CD8-positive, alpha-beta memory T cell (primary cell): ENCODE measurements at regions not wholly inside any gene's neighbourhood (a gene's known extent, or its start where the extent isn't known, plus 50 kb on each side); places are given as distances from the start of the nearest gene placed in this dataset.

ENCODE experiments used
- CTCF ChIA-PET: fragments of 350-600 bp; sonication (Branson Sonifier 250); formaldehyde crosslinking; loops from one replicate; lab custom pipeline; 2021; ENCODE audit warnings: antibody characterized with exemption; lab: Charles Lee
- POLR2A ChIA-PET: fragments of 350-600 bp; sonication (Branson Sonifier 250); formaldehyde crosslinking; loops from one replicate; lab custom pipeline; 2021; ENCODE audit warnings: antibody characterized with exemption; lab: Charles Lee
- DNase-seq, 5 donors: peaks; one replicate each; pipeline versions ENCODE4 v3.0.0 to v3.0.0-alpha.2; 2020 to 2022; ENCODE audit warnings: mixed read lengths in 1 of 5
- H3K27ac ChIP-seq: one replicate; pipeline ENCODE4 v1.7.0; 2013; ENCODE audit warnings: low read depth, mild to moderate bottlenecking, low read length, moderate library complexity
- H3K27me3 ChIP-seq: 2 replicates; pipeline ENCODE4 v1.7.0; 2013; ENCODE audit warnings: low read length, mild to moderate bottlenecking; ENCODE audit not compliant: insufficient read depth, poor library complexity, severe bottlenecking
- H3K36me3 ChIP-seq: 2 replicates; pipeline ENCODE4 v1.7.0; 2013; ENCODE audit warnings: mild to moderate bottlenecking, low read length, moderate library complexity; ENCODE audit not compliant: insufficient read depth
- H3K4me1 ChIP-seq: 2 replicates; pipeline ENCODE4 v1.7.0; 2013; ENCODE audit warnings: mild to moderate bottlenecking, low read length, moderate library complexity; ENCODE audit not compliant: insufficient read depth
- H3K4me3 ChIP-seq: 2 replicates; pipeline ENCODE4 v1.7.0; 2013; ENCODE audit warnings: mild to moderate bottlenecking, low read length
- H3K9me3 ChIP-seq: 2 replicates; pipeline ENCODE4 v1.7.0; 2013; ENCODE audit warnings: mild to moderate bottlenecking, low read length
- H3K27ac Mint-ChIP-seq, 8 donors: one replicate each; pipeline ENCODE4 v1.8.0; 2020 to 2021; ENCODE audit warnings: mixed read lengths in 8 of 8, mild to moderate bottlenecking in 6 of 8, inconsistent platforms in 3 of 8, moderate library complexity in 3 of 8
- H3K27me3 Mint-ChIP-seq, 2 donors: one replicate each; pipeline ENCODE4 v1.8.0; 2020 to 2021; ENCODE audit warnings: mixed read lengths in 2 of 2, mild to moderate bottlenecking in 1 of 2, moderate library complexity in 1 of 2
- H3K36me3 Mint-ChIP-seq, 3 donors: one replicate each; pipeline ENCODE4 v1.8.0; 2020 to 2021; ENCODE audit warnings: mixed read lengths in 3 of 3, inconsistent platforms in 1 of 3, mild to moderate bottlenecking in 1 of 3
- H3K4me1 Mint-ChIP-seq, 3 donors: one replicate each; pipeline ENCODE4 v1.8.0; 2020 to 2021; ENCODE audit warnings: mixed read lengths in 3 of 3, inconsistent platforms in 1 of 3, mild to moderate bottlenecking in 1 of 3
- H3K4me3 Mint-ChIP-seq, 7 donors: one replicate each; pipeline ENCODE4 v1.8.0; 2020 to 2021; ENCODE audit warnings: mixed read lengths in 7 of 7, mild to moderate bottlenecking in 6 of 7, moderate library complexity in 4 of 7, inconsistent platforms in 2 of 7
- H3K9me3 Mint-ChIP-seq, 5 donors: one replicate each; pipeline ENCODE4 v1.8.0; 2020 to 2022; ENCODE audit warnings: mixed read lengths in 5 of 5, mild to moderate bottlenecking in 3 of 5, moderate library complexity in 2 of 5, inconsistent platforms in 1 of 5

GRCh38 chr5:89011778-89012711 lies 129.1 kb upstream of the MEF2C start:
- Mint-ChIP-seq H3K9me3 (peaks cover 0 to 3% (median 0%) of the 10 kb centered on the region in 5 donors), H3K4me3 (no peak overlapping the region), H3K4me1 (no peaks in the 10 kb centered on the region), H3K27me3 (no peaks in the 10 kb centered on the region), H3K36me3 (no peaks in the 10 kb centered on the region), H3K27ac (no peak overlapping the region)
- Histone ChIP-seq H3K4me3 (no peak overlapping the region), H3K27me3 (no peaks in the 10 kb centered on the region), H3K36me3 (no peaks in the 10 kb centered on the region), H3K27ac (no peak overlapping the region), H3K4me1 (no peaks in the 10 kb centered on the region), H3K9me3 (no peaks in the 10 kb centered on the region)
- CTCF ChIA-PET, result no interaction called here
- DNase-seq, result no peak
- POLR2A ChIA-PET, result no interaction called here

GRCh38 chr5:89010512-89010911 lies 127.5 kb upstream of the MEF2C start:
- POLR2A ChIA-PET, result no interaction called here
- no peaks in the 10 kb centered on the region for H3K36me3 ChIP-seq
- Mint-ChIP-seq H3K27me3 (no peaks in the 10 kb centered on the region), H3K9me3 (peaks cover 0 to 3% (median 0%) of the 10 kb centered on the region in 5 donors), H3K4me3 (no peak overlapping the region), H3K36me3 (no peaks in the 10 kb centered on the region), H3K4me1 (no peaks in the 10 kb centered on the region), H3K27ac (no peak overlapping the region)
- DNase-seq, result no peak
- H3K4me1 ChIP-seq, result no peaks in the 10 kb centered on the region
- no peaks in the 10 kb centered on the region for H3K27me3 ChIP-seq
- H3K27ac ChIP-seq, result no peak overlapping the region
- no peak overlapping the region for H3K4me3 ChIP-seq
- H3K9me3 ChIP-seq, result no peaks in the 10 kb centered on the region
- CTCF ChIA-PET, result interaction anchor here (0.9 kb wide), 1 partner anchor 10 kb away, joined by 3 read pairs; no protein-coding TSS in a partner anchor

GRCh38 chr5:89008291-89008690 lies 125.3 kb upstream of the MEF2C start:
- no peaks in the 10 kb centered on the region for H3K36me3 Mint-ChIP-seq
- CTCF ChIA-PET, result no interaction called here

GRCh38 chr5:89005990-89006389 lies 123.0 kb upstream of the MEF2C start:
- no peaks in the 10 kb centered on the region for H3K4me1 ChIP-seq

More at GRCh38 chr5:89008291-89008690, 125.3 kb upstream of the MEF2C start:
- no peak for DNase-seq
- no peak overlapping the region for H3K27ac Mint-ChIP-seq
- Histone ChIP-seq H3K9me3 (no peaks in the 10 kb centered on the region), H3K4me3 (no peak overlapping the region), H3K27me3 (no peaks in the 10 kb centered on the region), H3K36me3 (no peaks in the 10 kb centered on the region), H3K4me1 (no peaks in the 10 kb centered on the region), H3K27ac (no peak overlapping the region)
- H3K27me3 Mint-ChIP-seq, result no peaks in the 10 kb centered on the region
- H3K4me1 Mint-ChIP-seq, result no peaks in the 10 kb centered on the region
- H3K4me3 Mint-ChIP-seq, result no peak overlapping the region
- POLR2A ChIA-PET, result no interaction called here
- peaks cover 0 to 8% (median 2%) of the 10 kb centered on the region in 5 donors for H3K9me3 Mint-ChIP-seq

GRCh38 chr5:89004379-89004778 lies 121.4 kb upstream of the MEF2C start:
- no peaks in the 10 kb centered on the region for H3K36me3 Mint-ChIP-seq
- ChIA-PET CTCF (no interaction called here), POLR2A (no interaction called here)
- H3K27me3 Mint-ChIP-seq, result no peaks in the 10 kb centered on the region
- Histone ChIP-seq H3K27ac (no peak overlapping the region), H3K4me1 (no peaks in the 10 kb centered on the region), H3K27me3 (no peaks in the 10 kb centered on the region), H3K9me3 (no peaks in the 10 kb centered on the region), H3K4me3 (no peak overlapping the region), H3K36me3 (no peaks in the 10 kb centered on the region)
- H3K9me3 Mint-ChIP-seq, result peaks cover 0 to 10% (median 4%) of the 10 kb centered on the region in 5 donors
- H3K4me1 Mint-ChIP-seq, result no peaks in the 10 kb centered on the region
- H3K4me3 Mint-ChIP-seq, result no peak overlapping the region
- DNase-seq, result no peak
- no peak overlapping the region for H3K27ac Mint-ChIP-seq

More at GRCh38 chr5:89005990-89006389, 123.0 kb upstream of the MEF2C start:
- Mint-ChIP-seq H3K36me3 (no peaks in the 10 kb centered on the region), H3K4me1 (no peaks in the 10 kb centered on the region), H3K9me3 (peaks cover 0 to 10% (median 4%) of the 10 kb centered on the region in 5 donors), H3K27ac (no peak overlapping the region), H3K4me3 (no peak overlapping the region), H3K27me3 (no peaks in the 10 kb centered on the region)
- H3K27ac ChIP-seq, result no peak overlapping the region
- no peaks in the 10 kb centered on the region for H3K9me3 ChIP-seq
- DNase-seq, result no peak
- no peaks in the 10 kb centered on the region for H3K36me3 ChIP-seq
- POLR2A ChIA-PET, result no interaction called here
- H3K27me3 ChIP-seq, result no peaks in the 10 kb centered on the region
- CTCF ChIA-PET, result no interaction called here
- H3K4me3 ChIP-seq, result no peak overlapping the region

GRCh38 chr5:89003563-89004036 lies 120.6 kb upstream of the MEF2C start:
- Histone ChIP-seq H3K27me3 (no peaks in the 10 kb centered on the region), H3K9me3 (no peaks in the 10 kb centered on the region), H3K27ac (no peak overlapping the region), H3K36me3 (no peaks in the 10 kb centered on the region), H3K4me3 (no peak overlapping the region), H3K4me1 (no peaks in the 10 kb centered on the region)
- DNase-seq, result no peak
- Mint-ChIP-seq H3K4me3 (no peak overlapping the region), H3K4me1 (no peaks in the 10 kb centered on the region), H3K36me3 (no peaks in the 10 kb centered on the region), H3K27me3 (peaks cover 0 to 1% of the 10 kb centered on the region in 2 donors), H3K9me3 (peaks cover 0 to 10% (median 4%) of the 10 kb centered on the region in 5 donors), H3K27ac (no peak overlapping the region)
- POLR2A ChIA-PET, result no interaction called here
- CTCF ChIA-PET, result no interaction called here

GRCh38 chr5:88999853-89000252 lies 116.9 kb upstream of the MEF2C start:
- Histone ChIP-seq H3K4me3 (no peak overlapping the region), H3K36me3 (no peaks in the 10 kb centered on the region), H3K27me3 (no peaks in the 10 kb centered on the region), H3K27ac (no peak overlapping the region), H3K9me3 (no peaks in the 10 kb centered on the region), H3K4me1 (no peaks in the 10 kb centered on the region)
- Mint-ChIP-seq H3K9me3 (peaks cover 0 to 6% (median 2%) of the 10 kb centered on the region in 5 donors), H3K36me3 (no peaks in the 10 kb centered on the region), H3K4me1 (no peaks in the 10 kb centered on the region), H3K27ac (no peak overlapping the region), H3K4me3 (no peak overlapping the region), H3K27me3 (peaks cover 0 to 1% of the 10 kb centered on the region in 2 donors)
- no peak for DNase-seq
- ChIA-PET POLR2A (no interaction called here), CTCF (no interaction called here)

GRCh38 chr5:88997937-88998336 lies 115.0 kb upstream of the MEF2C start:
- peaks cover 0 to 1% of the 10 kb centered on the region in 2 donors for H3K27me3 Mint-ChIP-seq
- H3K27ac Mint-ChIP-seq, result no peak overlapping the region
- Histone ChIP-seq H3K27ac (no peak overlapping the region), H3K4me1 (no peaks in the 10 kb centered on the region), H3K4me3 (no peak overlapping the region), H3K36me3 (no peaks in the 10 kb centered on the region), H3K9me3 (no peaks in the 10 kb centered on the region), H3K27me3 (no peaks in the 10 kb centered on the region)
- H3K4me1 Mint-ChIP-seq, result no peaks in the 10 kb centered on the region
- peaks cover 0 to 5% (median 2%) of the 10 kb centered on the region in 5 donors for H3K9me3 Mint-ChIP-seq
- no peak overlapping the region for H3K4me3 Mint-ChIP-seq
- H3K36me3 Mint-ChIP-seq, result no peaks in the 10 kb centered on the region
- ChIA-PET POLR2A (no interaction called here), CTCF (no interaction called here)
- DNase-seq, result no peak
